ENCODE measurements at regions not wholly inside any gene's neighbourhood (a gene's known extent, or its start where the extent isn't known, plus 50 kb on each side); places are given as distances from the start of the nearest gene placed in this dataset.
A peak's percentile ranks its signal among the peaks of the same experiment; 100 is the strongest.

DNA sequence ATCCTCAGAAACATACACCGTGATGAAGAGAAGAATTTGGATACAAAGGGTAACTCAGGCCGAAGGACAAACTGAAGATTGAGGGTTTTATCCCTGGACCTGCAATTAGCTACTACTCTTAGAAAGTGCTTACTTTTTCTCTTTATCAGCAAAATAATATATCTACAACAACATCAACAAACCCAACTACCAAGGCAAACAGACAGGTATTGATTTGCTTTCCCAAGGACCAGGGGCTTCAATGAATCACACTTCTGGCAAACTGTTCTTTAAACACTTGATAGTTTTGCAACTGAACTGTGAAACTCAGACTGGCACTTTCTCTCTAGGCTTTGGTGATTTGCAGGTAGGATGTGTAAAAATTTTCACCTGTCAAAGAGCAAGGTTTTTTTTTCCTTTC lies 247.5 kb downstream of the SEC23A start (continued):
- TF ChIP-seq AHDC1 (CRISPR knock-in tag; IDR thresholded peaks at IDR 0.05; ENCODE audit: borderline replicate concordance) (peak; percentile 84), MAFF (IDR thresholded peaks at IDR 0.05; ENCODE audit: low read depth, low read length) (peak; percentile 96), ZSCAN25 (CRISPR knock-in tag; IDR thresholded peaks at IDR 0.05) (no peak), GATAD2A (CRISPR knock-in tag; IDR thresholded peaks at IDR 0.05) (peak; percentile 85), KAT2B (IDR thresholded peaks at IDR 0.05; ENCODE audit: borderline replicate concordance, low read depth, low read length) (peak; percentile 68; the same call in 1 of the 2 replicates), EP300 (IDR thresholded peaks at IDR 0.05; ENCODE audit: low read depth in 2 of 2, low read length in 2 of 2) (0 out of 4 replicates have a peak, but pooled peaks of 1 of the 2 experiments have one; percentile 29), EP300 (CRISPR knock-in tag; IDR thresholded peaks at IDR 0.05; ENCODE audit: borderline replicate concordance) (no peak), CBX2 (IDR thresholded peaks at IDR 0.05; ENCODE audit: low read depth, low read length) (no peak), CBX2 (CRISPR knock-in tag; IDR thresholded peaks at IDR 0.05; ENCODE audit: low read depth) (peak; percentile 52; the same call in 1 of the 2 replicates)
- TF ChIP-seq, protein P1, sequence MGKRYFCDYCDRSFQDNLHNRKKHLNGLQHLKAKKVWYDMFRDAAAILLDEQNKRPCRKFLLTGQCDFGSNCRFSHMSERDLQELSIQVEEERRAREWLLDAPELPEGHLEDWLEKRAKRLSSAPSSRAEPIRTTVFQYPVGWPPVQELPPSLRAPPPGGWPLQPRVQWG (CRISPR knock-in tag; IDR thresholded peaks at IDR 0.05; ENCODE audit: borderline replicate concordance, low read depth): no peak
- TF ChIP-seq, protein P2, sequence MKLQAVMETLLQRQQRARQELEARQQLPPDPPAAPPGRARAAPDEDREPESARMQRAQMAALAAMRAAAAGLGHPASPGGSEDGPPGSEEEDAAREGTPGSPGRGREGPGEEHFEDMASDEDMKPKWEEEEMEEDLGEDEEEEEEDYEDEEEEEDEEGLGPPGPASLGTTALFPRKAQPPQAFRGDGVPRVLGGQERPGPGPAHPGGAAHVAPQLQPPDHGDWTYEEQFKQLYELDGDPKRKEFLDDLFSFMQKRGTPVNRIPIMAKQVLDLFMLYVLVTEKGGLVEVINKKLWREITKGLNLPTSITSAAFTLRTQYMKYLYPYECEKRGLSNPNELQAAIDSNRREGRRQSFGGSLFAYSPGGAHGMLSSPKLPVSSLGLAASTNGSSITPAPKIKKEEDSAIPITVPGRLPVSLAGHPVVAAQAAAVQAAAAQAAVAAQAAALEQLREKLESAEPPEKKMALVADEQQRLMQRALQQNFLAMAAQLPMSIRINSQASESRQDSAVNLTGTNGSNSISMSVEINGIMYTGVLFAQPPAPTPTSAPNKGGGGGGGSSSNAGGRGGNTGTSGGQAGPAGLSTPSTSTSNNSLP (IDR thresholded peaks at IDR 0.05; ENCODE audit: low read depth, low read length): 0 out of 2 replicates have a peak, but pooled peaks have one; percentile 16
- TF ChIP-seq, protein P3, sequence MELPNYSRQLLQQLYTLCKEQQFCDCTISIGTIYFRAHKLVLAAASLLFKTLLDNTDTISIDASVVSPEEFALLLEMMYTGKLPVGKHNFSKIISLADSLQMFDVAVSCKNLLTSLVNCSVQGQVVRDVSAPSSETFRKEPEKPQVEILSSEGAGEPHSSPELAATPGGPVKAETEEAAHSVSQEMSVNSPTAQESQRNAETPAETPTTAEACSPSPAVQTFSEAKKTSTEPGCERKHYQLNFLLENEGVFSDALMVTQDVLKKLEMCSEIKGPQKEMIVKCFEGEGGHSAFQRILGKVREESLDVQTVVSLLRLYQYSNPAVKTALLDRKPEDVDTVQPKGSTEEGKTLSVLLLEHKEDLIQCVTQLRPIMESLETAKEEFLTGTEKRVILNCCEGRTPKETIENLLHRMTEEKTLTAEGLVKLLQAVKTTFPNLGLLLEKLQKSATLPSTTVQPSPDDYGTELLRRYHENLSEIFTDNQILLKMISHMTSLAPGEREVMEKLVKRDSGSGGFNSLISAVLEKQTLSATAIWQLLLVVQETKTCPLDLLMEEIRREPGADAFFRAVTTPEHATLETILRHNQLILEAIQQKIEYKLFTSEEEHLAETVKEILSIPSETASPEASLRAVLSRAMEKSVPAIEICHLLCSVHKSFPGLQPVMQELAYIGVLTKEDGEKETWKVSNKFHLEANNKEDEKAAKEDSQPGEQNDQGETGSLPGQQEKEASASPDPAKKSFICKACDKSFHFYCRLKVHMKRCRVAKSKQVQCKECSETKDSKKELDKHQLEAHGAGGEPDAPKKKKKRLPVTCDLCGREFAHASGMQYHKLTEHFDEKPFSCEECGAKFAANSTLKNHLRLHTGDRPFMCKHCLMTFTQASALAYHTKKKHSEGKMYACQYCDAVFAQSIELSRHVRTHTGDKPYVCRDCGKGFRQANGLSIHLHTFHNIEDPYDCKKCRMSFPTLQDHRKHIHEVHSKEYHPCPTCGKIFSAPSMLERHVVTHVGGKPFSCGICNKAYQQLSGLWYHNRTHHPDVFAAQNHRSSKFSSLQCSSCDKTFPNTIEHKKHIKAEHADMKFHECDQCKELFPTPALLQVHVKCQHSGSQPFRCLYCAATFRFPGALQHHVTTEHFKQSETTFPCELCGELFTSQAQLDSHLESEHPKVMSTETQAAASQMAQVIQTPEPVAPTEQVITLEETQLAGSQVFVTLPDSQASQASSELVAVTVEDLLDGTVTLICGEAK (IDR thresholded peaks at IDR 0.05): no peak
- TF ChIP-seq, protein P3 (CRISPR knock-in tag; IDR thresholded peaks at IDR 0.05): no peak

All from HepG2 (cell line).